GM18873 (cell line): ENCODE measurements at regions not wholly inside any gene's neighbourhood (a gene's known extent, or its start where the extent isn't known, plus 50 kb on each side); places are given as distances from the start of the nearest gene placed in this dataset.

ENCODE experiments used
- ATAC-seq: cut with Tn5 transposase; IDR thresholded peaks from one replicate; pipeline ENCODE4 v1.9.1; 2021; ENCODE audit warnings: mild to moderate bottlenecking, moderate library complexity, moderate number of reproducible peaks; ENCODE audit not compliant: unreplicated experiment, low FRiP score

DNA sequence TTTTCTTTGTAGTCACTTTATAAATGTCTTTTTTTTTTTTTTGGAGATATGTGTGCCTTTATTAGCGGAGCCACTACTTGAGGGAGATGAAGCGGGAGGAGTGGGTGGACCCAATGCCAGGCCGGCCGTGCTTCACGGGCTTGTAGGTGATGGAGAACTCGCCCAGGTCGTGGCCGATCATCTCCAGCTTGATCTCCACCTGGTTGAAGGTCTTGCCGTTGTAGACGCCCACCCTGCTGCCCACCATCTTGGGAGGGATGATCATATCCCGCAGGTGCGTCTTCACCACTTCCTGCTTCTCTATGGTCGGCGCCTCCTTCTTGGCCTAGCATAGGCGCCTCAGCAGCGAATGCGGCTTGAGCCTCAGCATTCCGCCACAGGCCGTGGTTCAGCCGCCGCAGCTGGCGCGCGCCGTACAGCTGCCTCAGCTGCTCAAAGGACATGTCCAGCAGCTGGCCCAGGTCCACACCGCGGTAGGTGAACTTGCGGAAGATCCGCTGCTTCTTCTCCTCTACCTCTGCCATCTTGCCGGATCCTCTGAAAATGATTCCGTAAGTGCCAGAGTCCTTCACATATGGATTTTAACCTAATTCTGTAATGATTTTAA is 1095.6 kb downstream of the MAT2B start:
- no peak for ATAC-seq

GRCh38 chr5:164608507-164608906 is 1103.1 kb downstream of the MAT2B start:
- no peak for ATAC-seq

DNA sequence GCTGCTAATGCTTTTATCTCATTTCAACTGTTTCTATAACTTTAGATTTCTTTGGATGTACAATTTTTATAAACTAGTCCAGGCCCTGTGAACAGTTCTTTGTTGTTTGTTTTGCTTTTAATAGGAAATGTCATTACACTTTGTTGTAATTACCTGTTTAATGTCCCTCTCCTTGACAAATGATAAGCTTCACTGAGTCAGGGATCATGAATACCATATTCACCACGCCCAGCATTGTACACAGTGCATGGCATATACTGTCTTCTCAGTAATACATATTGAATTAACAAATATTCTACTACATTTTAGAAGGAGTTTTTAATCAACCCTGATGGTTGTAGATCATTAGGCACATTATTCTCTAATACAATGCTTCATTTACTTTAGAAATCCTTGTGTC is 1105.0 kb downstream of the MAT2B start:
- no peak for ATAC-seq

DNA sequence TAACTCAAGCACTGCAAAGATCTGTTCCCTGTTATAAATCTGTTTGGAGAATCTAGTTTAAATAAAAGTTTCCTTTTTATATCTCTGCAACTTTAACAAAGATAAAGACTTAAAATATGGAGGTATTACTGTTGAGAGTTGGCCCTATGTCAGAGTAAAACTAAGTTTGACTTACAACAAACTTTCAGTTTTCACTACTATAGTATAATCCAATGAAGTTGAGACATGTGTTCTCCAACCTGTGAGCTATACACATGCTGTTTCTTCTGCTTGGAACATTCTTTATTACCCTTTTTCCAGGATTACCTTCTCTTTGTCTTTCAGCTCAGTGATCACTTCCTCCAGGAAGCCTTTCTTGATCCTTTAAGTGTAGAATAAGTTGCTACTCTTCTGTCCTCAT is 1109.3 kb downstream of the MAT2B start:
- ATAC-seq: no peak

- no peak for ATAC-seq
Observed at GRCh38 chr5:164617290-164617689, 1111.9 kb downstream of the MAT2B start.

DNA sequence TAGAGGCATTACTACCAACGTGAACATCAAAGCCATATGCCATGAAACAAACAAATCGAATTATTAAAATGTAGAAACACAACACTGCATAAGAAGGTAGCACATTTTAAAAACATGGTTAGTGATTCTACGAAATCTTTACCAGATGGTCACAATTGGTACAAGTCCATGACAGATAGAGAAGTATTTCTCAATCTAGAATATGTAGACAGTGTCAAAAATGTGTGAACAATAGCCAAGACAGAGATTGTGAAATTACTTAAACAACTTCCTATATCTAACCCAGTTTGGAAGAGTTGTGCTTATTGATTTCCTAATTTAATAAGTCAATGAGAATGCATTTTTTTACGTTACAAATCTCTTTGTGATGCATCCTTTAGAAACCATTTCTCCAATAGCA is 1121.6 kb downstream of the MAT2B start:
- ATAC-seq: no peak

DNA sequence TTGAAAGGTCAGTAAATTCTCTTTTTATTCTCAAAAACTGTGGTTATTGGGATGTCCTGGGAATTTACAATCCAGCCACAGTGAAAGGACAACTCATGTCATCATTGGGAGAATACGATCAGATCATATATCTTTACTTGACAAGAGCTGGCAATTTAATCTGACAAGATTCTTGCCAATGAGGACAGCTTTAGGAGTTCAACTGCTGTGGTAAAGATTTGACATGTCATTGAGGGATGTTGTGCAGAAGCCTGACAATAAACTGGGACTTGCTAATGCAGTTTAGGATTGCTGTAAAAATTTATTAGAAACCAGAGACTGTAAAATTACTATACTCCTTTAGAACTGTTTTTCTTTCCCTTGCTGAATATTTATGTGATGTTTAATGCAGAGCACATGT is 1131.0 kb downstream of the MAT2B start:
- no peak for ATAC-seq

DNA sequence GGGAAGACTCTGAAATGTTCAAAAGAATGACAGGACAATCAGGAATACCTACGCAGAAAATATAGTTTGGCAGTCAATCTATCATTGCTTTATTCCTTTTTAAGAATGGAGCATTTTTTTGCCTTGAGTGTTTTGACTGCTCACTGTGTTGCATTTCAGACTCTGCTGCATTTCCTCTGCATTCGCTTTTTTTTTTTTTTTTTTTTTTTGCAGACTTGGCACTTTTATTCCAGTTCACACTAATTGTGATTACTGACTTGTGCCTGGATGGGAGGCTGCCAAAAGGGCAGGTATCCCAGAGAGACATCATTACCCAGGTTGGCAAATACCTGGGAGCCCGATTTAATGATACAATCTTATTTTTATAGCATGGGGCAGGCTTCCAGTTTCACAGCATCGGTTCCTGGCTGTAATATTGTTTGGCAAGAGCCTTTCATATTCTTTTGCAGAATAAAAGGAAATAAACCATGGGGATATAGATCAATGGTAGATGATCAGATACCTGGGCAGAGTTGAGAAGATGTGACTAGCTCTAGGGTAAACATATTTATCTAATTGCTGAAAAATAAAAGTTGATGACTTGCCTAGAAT is 1132.6 kb downstream of the MAT2B start:
- no peak for ATAC-seq

- ATAC-seq: no peak
Observed at GRCh38 chr5:164649266-164649665, 1143.8 kb downstream of the MAT2B start.

- no peak for ATAC-seq
Observed at GRCh38 chr5:164650427-164650826, 1145.0 kb downstream of the MAT2B start.

GRCh38 chr5:164651546-164652275 is 1146.3 kb downstream of the MAT2B start:
- ATAC-seq: no peak

GRCh38 chr5:164652276-164652660 is 1146.8 kb downstream of the MAT2B start:
- ATAC-seq: no peak

- ATAC-seq: no peak
Observed at GRCh38 chr5:164663198-164663989, 1158.0 kb downstream of the MAT2B start.

DNA sequence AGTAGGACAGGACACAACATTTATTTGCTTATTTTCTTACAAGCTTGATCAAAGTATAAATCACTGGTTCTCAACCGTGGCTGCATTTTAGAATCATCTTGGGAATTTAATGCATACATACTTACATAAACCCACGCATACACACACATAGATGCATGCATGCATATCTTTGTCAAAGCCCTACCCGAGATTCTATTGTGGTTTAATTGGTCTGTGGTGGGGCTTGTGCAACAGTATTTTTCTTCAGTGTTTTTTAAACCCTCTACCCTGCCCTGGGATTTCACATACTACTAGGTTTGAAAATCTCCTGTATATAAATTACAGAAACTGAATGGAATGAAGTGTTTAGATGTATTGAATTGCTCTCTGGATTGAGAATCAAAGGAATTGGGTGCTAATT is 1166.2 kb downstream of the MAT2B start:
- ATAC-seq: no peak

GRCh38 chr5:164672205-164672604 is 1166.8 kb downstream of the MAT2B start:
- ATAC-seq: no peak

GRCh38 chr5:164672931-164673694 is 1167.7 kb downstream of the MAT2B start:
- no peak for ATAC-seq

GRCh38 chr5:164679461-164679860 is 1174.0 kb downstream of the MAT2B start:
- no peak for ATAC-seq

- no peak for ATAC-seq
Observed at GRCh38 chr5:164680216-164680615, 1174.8 kb downstream of the MAT2B start.

DNA sequence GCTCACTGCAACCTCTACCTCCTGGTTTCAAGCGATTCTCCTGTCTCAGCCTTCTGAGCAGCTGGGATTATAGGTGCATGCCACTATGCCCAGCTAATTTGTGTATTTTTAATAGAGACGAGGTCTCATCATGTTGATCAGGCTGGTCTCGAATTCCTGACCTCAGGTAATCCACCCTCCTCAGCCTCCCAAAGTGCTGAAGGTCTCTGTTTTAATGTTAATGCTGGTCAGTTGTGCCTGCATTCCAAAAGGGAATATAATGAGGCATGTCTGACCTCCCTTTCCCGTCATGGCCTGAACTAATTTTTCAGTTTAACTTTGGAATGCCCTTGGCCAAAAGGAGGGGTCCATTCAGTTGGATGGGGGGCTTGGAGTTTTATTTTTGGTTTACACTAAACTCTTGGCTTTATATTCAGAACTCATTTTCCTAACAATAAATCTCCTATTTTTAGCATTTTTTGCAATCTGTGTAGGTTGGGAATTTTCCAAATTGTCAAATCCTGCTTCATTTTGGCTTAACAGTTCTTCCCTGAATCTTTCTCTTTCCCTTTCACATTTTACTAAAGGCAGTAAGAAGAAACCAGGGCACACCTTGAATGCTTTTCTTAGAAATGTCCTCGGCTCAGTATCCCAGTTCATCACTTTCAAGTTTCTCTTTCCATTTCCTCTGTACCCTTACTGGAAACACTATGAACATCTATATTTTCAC is 1175.5 kb downstream of the MAT2B start:
- no peak for ATAC-seq

- no peak for ATAC-seq
Observed at GRCh38 chr5:164687391-164687790, 1182.0 kb downstream of the MAT2B start.
